ENCODE measurements at regions not wholly inside any gene's neighbourhood (a gene's known extent, or its start where the extent isn't known, plus 50 kb on each side); places are given as distances from the start of the nearest gene placed in this dataset.

GRCh38 chr9:1210954-1211353, 160.8 kb downstream of the DMRT2 start:
- no peaks in the 10 kb centered on the region for H3K79me2 ChIP-seq (ENCODE audit: insufficient read depth, low read length)
- no peak overlapping the region for H3K9ac ChIP-seq (ENCODE audit: low read length)
- no peaks in the 10 kb centered on the region for H3F3A ChIP-seq (ENCODE audit: insufficient read depth)
- no peak overlapping the region for H3K4me3 ChIP-seq (ENCODE audit: insufficient read depth, low read length, poor library complexity, severe bottlenecking)
- no peaks in the 10 kb centered on the region for H4K20me1 ChIP-seq (ENCODE audit: low read depth, low read length)
- H2AFZ ChIP-seq (ENCODE audit: low read depth, low read length, severe bottlenecking): no peak overlapping the region
- TF ChIP-seq EZH2phosphoT487 (conservative IDR thresholded peaks at IDR 0.05; ENCODE audit: low read length) (no peak), CTCF (IDR thresholded peaks at IDR 0.05; ENCODE audit: insufficient read depth, low read length, poor library complexity, severe bottlenecking) (no peak)
- no peak overlapping the region for H3K27ac ChIP-seq (ENCODE audit: low read depth, low read length)
- no peaks in the 10 kb centered on the region for H3K9me3 ChIP-seq (ENCODE audit: insufficient read depth, low read length)
- no peaks in the 10 kb centered on the region for H3K36me3 ChIP-seq (ENCODE audit: low read length)
- H3K9me2 ChIP-seq (replicated peaks; ENCODE audit: insufficient read depth, low read length): no peaks in the 10 kb centered on the region
- H3K4me2 ChIP-seq (ENCODE audit: low read depth, low read length, poor library complexity, severe bottlenecking): no peak overlapping the region
- no peaks in the 10 kb centered on the region for H3K27me3 ChIP-seq (ENCODE audit: low read length)

- Histone ChIP-seq H3K9ac (ENCODE audit: low read length) (no peak overlapping the region), H3F3A (ENCODE audit: insufficient read depth) (no peaks in the 10 kb centered on the region), H3K79me2 (ENCODE audit: insufficient read depth, low read length) (no peaks in the 10 kb centered on the region), H3K9me2 (replicated peaks; ENCODE audit: insufficient read depth, low read length) (no peaks in the 10 kb centered on the region), H3K27me3 (ENCODE audit: low read length) (no peaks in the 10 kb centered on the region), H3K4me2 (ENCODE audit: low read depth, low read length, poor library complexity, severe bottlenecking) (no peak overlapping the region), H4K20me1 (ENCODE audit: low read depth, low read length) (no peaks in the 10 kb centered on the region), H2AFZ (ENCODE audit: low read depth, low read length, severe bottlenecking) (no peak overlapping the region), H3K4me3 (ENCODE audit: insufficient read depth, low read length, poor library complexity, severe bottlenecking) (no peak overlapping the region), H3K36me3 (ENCODE audit: low read length) (no peaks in the 10 kb centered on the region), H3K9me3 (ENCODE audit: insufficient read depth, low read length) (no peaks in the 10 kb centered on the region), H3K27ac (ENCODE audit: low read depth, low read length) (no peak overlapping the region)
- TF ChIP-seq EZH2phosphoT487 (conservative IDR thresholded peaks at IDR 0.05; ENCODE audit: low read length): no peak
- no peak for TF ChIP-seq CTCF (IDR thresholded peaks at IDR 0.05; ENCODE audit: insufficient read depth, low read length, poor library complexity, severe bottlenecking)
Observed at GRCh38 chr9:1216532-1216931, 166.4 kb downstream of the DMRT2 start.

- Histone ChIP-seq H3K9me3 (ENCODE audit: insufficient read depth, low read length) (no peaks in the 10 kb centered on the region), H4K20me1 (ENCODE audit: low read depth, low read length) (no peaks in the 10 kb centered on the region), H3K4me2 (ENCODE audit: low read depth, low read length, poor library complexity, severe bottlenecking) (no peak overlapping the region), H3K36me3 (ENCODE audit: low read length) (no peaks in the 10 kb centered on the region), H3K9me2 (replicated peaks; ENCODE audit: insufficient read depth, low read length) (no peaks in the 10 kb centered on the region), H3K79me2 (ENCODE audit: insufficient read depth, low read length) (no peaks in the 10 kb centered on the region), H3F3A (ENCODE audit: insufficient read depth) (no peaks in the 10 kb centered on the region), H3K9ac (ENCODE audit: low read length) (no peak overlapping the region), H3K4me3 (ENCODE audit: insufficient read depth, low read length, poor library complexity, severe bottlenecking) (no peak overlapping the region), H3K27me3 (ENCODE audit: low read length) (no peaks in the 10 kb centered on the region), H3K27ac (ENCODE audit: low read depth, low read length) (no peak overlapping the region), H2AFZ (ENCODE audit: low read depth, low read length, severe bottlenecking) (no peak overlapping the region)
- no peak for TF ChIP-seq EZH2phosphoT487 (conservative IDR thresholded peaks at IDR 0.05; ENCODE audit: low read length)
- no peak for TF ChIP-seq CTCF (IDR thresholded peaks at IDR 0.05; ENCODE audit: insufficient read depth, low read length, poor library complexity, severe bottlenecking)
Observed at GRCh38 chr9:1217076-1217475, 166.9 kb downstream of the DMRT2 start.

GRCh38 chr9:1219284-1219683, 169.1 kb downstream of the DMRT2 start:
- Histone ChIP-seq H3K27ac (ENCODE audit: low read depth, low read length) (no peak overlapping the region), H3K9me2 (replicated peaks; ENCODE audit: insufficient read depth, low read length) (no peaks in the 10 kb centered on the region), H2AFZ (ENCODE audit: low read depth, low read length, severe bottlenecking) (no peak overlapping the region), H3K36me3 (ENCODE audit: low read length) (no peaks in the 10 kb centered on the region), H3K9me3 (ENCODE audit: insufficient read depth, low read length) (no peaks in the 10 kb centered on the region), H3K9ac (ENCODE audit: low read length) (no peak overlapping the region), H3K27me3 (ENCODE audit: low read length) (no peaks in the 10 kb centered on the region), H3K4me3 (ENCODE audit: insufficient read depth, low read length, poor library complexity, severe bottlenecking) (no peak overlapping the region), H4K20me1 (ENCODE audit: low read depth, low read length) (no peaks in the 10 kb centered on the region), H3K79me2 (ENCODE audit: insufficient read depth, low read length) (no peaks in the 10 kb centered on the region), H3K4me2 (ENCODE audit: low read depth, low read length, poor library complexity, severe bottlenecking) (no peak overlapping the region), H3F3A (ENCODE audit: insufficient read depth) (no peaks in the 10 kb centered on the region)
- TF ChIP-seq CTCF (IDR thresholded peaks at IDR 0.05; ENCODE audit: insufficient read depth, low read length, poor library complexity, severe bottlenecking) (no peak), EZH2phosphoT487 (conservative IDR thresholded peaks at IDR 0.05; ENCODE audit: low read length) (no peak)
